Calu3 (cell line): ENCODE measurements at regions not wholly inside any gene's neighbourhood (a gene's known extent, or its start where the extent isn't known, plus 50 kb on each side); places are given as distances from the start of the nearest gene placed in this dataset.

Experiments used
- BruUV-seq: library from RNA; stranded (reverse); fragments of 400-500 nt; replicated peaks from 2 replicates; lab custom pipeline; 2021; lab: Mats Ljungman, UMichigan
- CTCF ChIA-PET: fragments of 300-600 bp; sonication (Branson Sonifier 250); formaldehyde crosslinking; loops from one replicate; lab custom pipeline; 2022; ENCODE audit warnings: antibody characterized with exemption; lab: Charles Lee
- DNase-seq: peaks from one replicate; pipeline ENCODE4 v3.0.0; 2022
- H3K27ac Mint-ChIP-seq: one replicate; pipeline ENCODE4 v1.8.0; 2022; ENCODE audit warnings: mixed read lengths; ENCODE audit not compliant: unreplicated experiment
- H3K27me3 Mint-ChIP-seq: one replicate; pipeline ENCODE4 v1.8.0; 2022; ENCODE audit warnings: mixed read lengths; ENCODE audit not compliant: unreplicated experiment
- H3K36me3 Mint-ChIP-seq: one replicate; pipeline ENCODE4 v1.8.0; 2022; ENCODE audit warnings: mild to moderate bottlenecking, moderate library complexity, mixed read lengths; ENCODE audit not compliant: insufficient read depth, unreplicated experiment
- H3K4me1 Mint-ChIP-seq: one replicate; pipeline ENCODE4 v1.8.0; 2022; ENCODE audit warnings: mild to moderate bottlenecking, low read depth, mixed read lengths; ENCODE audit not compliant: unreplicated experiment
- H3K4me3 Mint-ChIP-seq: one replicate; pipeline ENCODE4 v1.8.0; 2022; ENCODE audit warnings: mild to moderate bottlenecking, low read depth, moderate library complexity, mixed read lengths; ENCODE audit not compliant: unreplicated experiment
- H3K9me3 Mint-ChIP-seq: one replicate; pipeline ENCODE4 v1.8.0; 2022; ENCODE audit warnings: low read depth, mixed read lengths; ENCODE audit not compliant: unreplicated experiment
- intact Hi-C: fragments of 100-400 bp; cut with micrococcal nuclease; formaldehyde crosslinking; loops from one replicate; pipeline ENCODE4 v1.10.0; 2022; ENCODE audit not compliant: unreplicated experiment
- TF ChIP-seq, protein P1 (sequence below): fragments of 200-600 bp; IDR thresholded peaks from one replicate; pipeline ENCODE4 v1.8.0; 2022; ENCODE audit warnings: antibody characterized with exemption; ENCODE audit not compliant: unreplicated experiment

DNA sequence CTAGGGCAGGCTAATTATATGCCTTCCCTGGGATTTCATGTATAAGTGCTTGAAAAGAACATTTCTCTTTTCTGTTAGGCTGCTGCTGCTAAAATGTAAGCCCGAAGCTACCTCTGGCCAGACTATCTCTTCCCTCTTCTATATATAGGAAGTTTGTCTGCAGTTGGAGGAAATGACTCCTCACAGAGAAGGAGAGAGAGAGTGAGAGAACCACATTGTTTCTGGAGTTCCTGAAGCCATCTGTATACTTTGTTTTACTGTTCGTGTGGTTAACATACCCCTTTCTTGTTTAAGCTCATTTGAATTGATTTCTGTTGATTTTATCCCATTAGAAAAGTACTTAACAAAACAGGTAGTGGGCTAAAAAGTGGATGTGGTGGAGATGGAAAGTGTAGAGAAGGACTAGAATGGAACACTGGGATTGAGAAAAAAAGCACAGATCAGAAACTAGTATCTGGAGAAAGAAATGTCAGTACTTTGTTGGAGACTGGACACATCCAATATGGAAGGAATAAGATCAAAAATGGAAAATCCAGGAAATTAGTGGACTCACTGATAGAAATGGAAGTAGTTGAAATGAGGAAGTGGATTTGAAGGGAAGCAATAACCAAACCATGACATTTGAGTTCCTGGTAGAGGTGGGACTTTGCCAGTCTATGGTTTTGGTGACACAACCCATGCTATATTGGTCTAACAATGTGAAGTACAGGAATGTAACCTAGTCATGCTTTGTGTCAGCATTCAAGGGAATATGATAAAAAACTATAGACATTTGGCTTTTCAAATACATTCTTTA, 112.6 kb downstream of the TMA16 start:
- Mint-ChIP-seq H3K4me3 (no peak overlapping the region), H3K9me3 (no peaks in the 10 kb centered on the region), H3K27me3 (no peaks in the 10 kb centered on the region), H3K36me3 (no peaks in the 10 kb centered on the region), H3K27ac (no peak overlapping the region), H3K4me1 (peaks cover 9% of the 10 kb centered on the region)
- intact Hi-C loops: no loop called here
- TF ChIP-seq, protein P1, sequence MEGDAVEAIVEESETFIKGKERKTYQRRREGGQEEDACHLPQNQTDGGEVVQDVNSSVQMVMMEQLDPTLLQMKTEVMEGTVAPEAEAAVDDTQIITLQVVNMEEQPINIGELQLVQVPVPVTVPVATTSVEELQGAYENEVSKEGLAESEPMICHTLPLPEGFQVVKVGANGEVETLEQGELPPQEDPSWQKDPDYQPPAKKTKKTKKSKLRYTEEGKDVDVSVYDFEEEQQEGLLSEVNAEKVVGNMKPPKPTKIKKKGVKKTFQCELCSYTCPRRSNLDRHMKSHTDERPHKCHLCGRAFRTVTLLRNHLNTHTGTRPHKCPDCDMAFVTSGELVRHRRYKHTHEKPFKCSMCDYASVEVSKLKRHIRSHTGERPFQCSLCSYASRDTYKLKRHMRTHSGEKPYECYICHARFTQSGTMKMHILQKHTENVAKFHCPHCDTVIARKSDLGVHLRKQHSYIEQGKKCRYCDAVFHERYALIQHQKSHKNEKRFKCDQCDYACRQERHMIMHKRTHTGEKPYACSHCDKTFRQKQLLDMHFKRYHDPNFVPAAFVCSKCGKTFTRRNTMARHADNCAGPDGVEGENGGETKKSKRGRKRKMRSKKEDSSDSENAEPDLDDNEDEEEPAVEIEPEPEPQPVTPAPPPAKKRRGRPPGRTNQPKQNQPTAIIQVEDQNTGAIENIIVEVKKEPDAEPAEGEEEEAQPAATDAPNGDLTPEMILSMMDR: no peak
- CTCF ChIA-PET: no interaction called here
- BruUV-seq: no TSS peak
- no peak for DNase-seq

DNA sequence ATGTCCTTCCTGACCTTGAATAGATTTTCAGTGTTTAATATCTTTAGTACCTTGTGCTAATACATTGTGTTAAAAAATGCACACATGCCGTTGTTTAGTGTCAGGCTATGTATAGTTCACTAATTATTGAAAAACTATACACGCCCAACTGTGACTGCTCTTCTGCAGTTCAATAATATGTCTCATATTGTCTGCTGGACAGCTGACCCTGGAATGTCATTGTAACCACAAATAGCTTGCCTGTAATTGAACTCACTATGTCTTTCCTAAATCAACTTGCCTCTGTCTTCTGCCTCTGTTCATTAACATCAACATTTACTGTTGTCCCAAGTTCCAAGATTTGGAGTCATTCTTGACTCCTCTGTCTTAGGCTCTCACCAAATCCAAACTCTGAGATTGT, 114.5 kb downstream of the TMA16 start:
- intact Hi-C loops: no loop called here
- Mint-ChIP-seq H3K4me3 (no peak overlapping the region), H3K27ac (no peak overlapping the region), H3K9me3 (no peaks in the 10 kb centered on the region), H3K36me3 (no peaks in the 10 kb centered on the region), H3K4me1 (peaks cover 9% of the 10 kb centered on the region), H3K27me3 (no peaks in the 10 kb centered on the region)
- TF ChIP-seq, protein P1: no peak
- CTCF ChIA-PET: no interaction called here
- no peak for DNase-seq
- BruUV-seq: no TSS peak

DNA sequence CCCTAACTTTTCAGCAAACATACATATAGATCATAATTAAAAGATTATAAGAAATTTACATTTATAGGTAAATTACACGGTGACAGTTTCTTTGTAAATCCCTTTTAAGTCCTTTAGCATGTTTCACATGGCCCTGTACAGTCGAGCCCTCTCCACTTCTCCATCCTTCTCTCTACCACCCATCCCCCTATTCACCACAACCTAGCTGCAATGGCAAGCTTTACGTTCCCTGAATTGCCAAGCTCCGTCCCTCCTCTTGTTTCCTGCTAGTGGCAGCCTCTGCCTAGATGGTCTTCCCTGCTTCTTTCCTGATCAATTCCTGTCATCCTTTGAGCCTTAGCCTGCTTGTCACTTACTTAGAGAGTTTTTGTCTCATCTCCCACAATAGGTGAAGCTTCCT, 116.2 kb downstream of the TMA16 start:
- TF ChIP-seq, protein P1: no peak
- H3K9me3 Mint-ChIP-seq: peaks cover 3% of the 10 kb centered on the region
- CTCF ChIA-PET: no interaction called here
- DNase-seq: no peak
- no peaks in the 10 kb centered on the region for H3K36me3 Mint-ChIP-seq
- intact Hi-C loops: no loop called here
- BruUV-seq: no TSS peak
- H3K27ac Mint-ChIP-seq: no peak overlapping the region
- H3K27me3 Mint-ChIP-seq: no peaks in the 10 kb centered on the region
- H3K4me1 Mint-ChIP-seq: no peaks in the 10 kb centered on the region
- H3K4me3 Mint-ChIP-seq: no peak overlapping the region

DNA sequence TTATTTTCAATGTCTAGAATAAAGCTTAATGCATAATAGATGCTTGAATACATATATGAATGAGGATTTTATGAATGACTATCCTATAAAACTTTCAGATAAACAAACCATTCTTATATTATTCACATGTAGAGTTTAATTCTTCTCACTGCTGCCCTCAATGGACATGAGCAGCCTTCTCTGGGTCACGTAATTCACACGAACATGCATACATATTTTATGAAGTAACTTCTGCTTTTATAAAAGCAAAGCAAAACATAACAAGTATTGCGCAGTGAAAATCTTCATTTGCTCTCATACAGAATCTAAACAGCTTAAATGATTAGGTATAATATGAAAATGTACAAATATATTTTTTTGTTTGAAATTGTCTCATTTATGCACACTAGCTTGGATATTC, 116.7 kb downstream of the TMA16 start:
- Mint-ChIP-seq H3K4me1 (no peaks in the 10 kb centered on the region), H3K9me3 (peaks cover 3% of the 10 kb centered on the region), H3K27me3 (no peaks in the 10 kb centered on the region), H3K27ac (no peak overlapping the region), H3K4me3 (no peak overlapping the region), H3K36me3 (no peaks in the 10 kb centered on the region)
- BruUV-seq: no TSS peak
- intact Hi-C loops: no loop called here
- TF ChIP-seq, protein P1: no peak
- no peak for DNase-seq
- CTCF ChIA-PET: no interaction called here
